GOT3 (cell line): ENCODE measurements at regions not wholly inside any gene's neighbourhood (a gene's known extent, or its start where the extent isn't known, plus 50 kb on each side); places are given as distances from the start of the nearest gene placed in this dataset.
"Not testable (repeated sequence)": the region's sequence is repeated elsewhere in the genome, so short reads cannot be mapped to it uniquely, and the experiment has no call there.

Source experiments
- DNase-seq: peaks from one replicate; lab custom pipeline; 2025; ENCODE audit warnings: mixed read lengths; lab: John Stamatoyannopoulos, UW

GRCh38 chr3:125645616-125646015 lies 50.3 kb upstream of the OSBPL11 start:
- DNase-seq = no peak

DNA sequence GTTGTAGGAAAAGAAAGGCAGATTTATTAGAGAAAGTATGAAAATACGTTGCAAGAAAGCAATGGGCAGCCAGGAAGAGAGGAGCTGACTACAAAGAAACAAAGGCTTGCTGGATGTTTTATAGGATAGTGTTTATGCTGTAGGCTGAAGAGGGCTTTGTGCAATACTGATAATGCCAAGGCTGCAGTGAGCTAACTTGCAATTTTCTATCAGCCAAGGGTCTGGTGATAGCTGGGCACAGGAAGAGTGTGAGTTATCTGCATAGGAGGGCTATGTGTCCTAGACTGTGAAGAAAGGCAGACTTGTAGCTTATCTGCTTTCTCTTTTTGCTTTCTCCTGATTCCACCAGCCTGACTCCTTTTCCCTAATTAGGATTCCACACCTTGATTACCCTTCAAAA lies 51.3 kb upstream of the OSBPL11 start:
- no peak for DNase-seq

DNA sequence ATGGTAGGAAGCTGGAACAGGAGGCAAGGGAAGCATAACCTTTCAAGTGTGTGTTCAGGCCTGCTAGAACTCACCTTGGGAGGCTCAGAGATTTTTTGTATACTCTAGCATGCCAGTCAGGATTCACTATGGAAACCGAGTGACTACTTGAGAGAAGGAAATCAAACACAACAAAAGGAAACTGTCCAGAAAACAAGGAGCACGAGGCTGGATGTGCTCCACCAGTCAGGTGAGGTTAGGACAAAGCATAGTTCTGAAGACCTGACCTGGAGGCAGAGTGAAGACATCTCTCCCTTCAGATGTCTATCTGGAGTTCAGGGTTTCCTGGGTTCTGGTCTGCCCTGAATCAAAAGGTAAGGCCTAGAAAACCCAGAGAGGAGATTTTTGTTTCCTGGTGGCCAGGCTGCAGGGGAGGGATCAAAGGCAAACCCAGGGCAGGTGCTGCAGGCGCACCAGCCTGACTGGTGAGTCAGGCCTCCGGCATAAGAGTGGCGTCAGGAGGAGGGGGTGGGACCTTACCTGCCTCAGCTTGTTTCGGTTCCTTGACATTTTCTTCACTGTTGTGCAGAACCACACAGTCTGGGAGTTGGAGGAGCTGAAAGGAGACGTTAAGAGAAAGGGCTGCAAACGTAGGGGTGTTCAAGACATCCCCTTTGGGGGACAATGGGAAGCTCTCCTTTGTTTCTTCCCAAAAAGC lies 52.2 kb upstream of the OSBPL11 start:
- no peak for DNase-seq

DNA sequence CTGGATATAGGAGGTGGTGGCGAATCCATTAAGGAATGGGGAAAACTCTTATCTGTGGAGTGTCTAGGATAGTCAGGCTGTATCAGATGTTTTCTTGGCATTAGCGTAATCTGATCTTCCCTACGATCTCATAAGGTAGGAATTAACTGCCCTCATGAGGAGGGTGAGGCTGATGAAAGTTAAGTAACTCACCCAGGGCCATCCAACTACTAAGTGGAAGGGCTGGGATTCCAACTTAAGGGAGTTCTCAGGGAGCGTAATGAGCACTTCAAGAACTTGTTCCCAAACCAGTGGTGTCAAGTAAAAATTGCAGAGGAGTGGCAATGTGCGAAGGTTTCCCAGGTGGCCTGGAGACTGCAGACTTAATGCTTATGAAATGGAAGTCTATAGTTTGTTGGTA lies 55.9 kb upstream of the OSBPL11 start:
- no peak for DNase-seq

- no peak for DNase-seq
Observed at GRCh38 chr3:125652349-125652748, 57.1 kb upstream of the OSBPL11 start.

- no peak for DNase-seq
Observed at GRCh38 chr3:125654526-125654925, 59.2 kb upstream of the OSBPL11 start.

DNA sequence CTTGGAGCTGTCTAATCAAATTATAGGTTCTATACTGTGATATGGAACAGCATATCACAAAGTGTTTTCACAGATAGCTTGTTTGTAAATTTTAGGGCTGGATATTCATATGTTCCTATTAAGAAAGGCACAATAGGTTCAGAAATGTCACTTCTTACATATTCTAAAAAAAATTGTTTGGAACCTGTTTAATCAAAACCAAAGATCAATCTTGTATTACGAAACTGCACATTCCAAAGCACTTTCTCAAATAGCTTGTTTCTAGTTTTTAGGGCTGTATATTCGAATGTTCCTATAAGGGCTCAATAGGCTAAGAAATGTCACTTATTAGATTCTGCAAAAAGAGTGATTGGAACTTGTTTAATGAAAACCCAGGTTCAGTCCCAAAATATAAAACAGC lies 67.4 kb upstream of the OSBPL11 start:
- no peak for DNase-seq

DNA sequence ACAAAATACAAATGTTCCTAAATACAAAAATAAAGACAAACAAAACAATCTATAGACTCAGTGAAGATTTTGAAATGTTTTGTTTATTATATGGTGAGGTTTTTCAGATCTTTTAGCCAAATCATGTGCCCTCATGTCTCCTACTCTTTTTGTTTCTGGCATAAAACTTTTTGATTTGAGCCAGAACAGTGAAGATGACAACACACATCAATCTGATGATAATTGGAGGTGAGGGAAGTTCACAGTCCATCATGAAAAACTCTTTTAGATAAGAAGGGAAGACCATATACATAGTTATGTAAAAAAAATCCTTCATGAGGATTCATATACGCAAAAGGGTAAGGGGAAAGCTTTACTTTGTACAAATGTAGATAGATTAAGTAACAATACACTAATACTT lies 75.1 kb upstream of the OSBPL11 start:
- no peak for DNase-seq

DNA sequence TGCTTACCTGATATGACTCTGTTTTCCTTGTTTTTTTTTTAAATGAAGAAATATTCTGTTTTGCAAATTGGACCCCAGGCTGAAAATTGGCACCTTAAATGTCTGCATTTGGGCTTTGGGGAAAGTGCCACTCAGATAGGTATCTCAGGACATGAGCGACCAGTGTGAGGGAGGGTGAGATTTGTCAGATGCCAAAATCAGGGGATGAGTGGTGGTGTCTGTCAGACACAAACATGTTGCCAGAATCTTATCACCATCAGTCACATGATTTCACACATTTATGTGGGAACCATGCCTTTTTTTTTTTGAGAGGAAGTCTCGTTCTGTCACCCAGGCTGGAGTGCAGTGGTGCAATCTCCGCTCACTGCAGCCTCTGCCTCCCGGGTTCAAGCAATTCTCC lies 75.6 kb upstream of the OSBPL11 start:
- no peak for DNase-seq

GRCh38 chr3:125671461-125672243 lies 76.4 kb upstream of the OSBPL11 start:
- DNase-seq = no peak

GRCh38 chr3:125675791-125676190 lies 80.5 kb upstream of the OSBPL11 start:
- DNase-seq = no peak

- no peak for DNase-seq
Observed at GRCh38 chr3:125679258-125679657, 84.0 kb upstream of the OSBPL11 start.

- no peak for DNase-seq
Observed at GRCh38 chr3:125681146-125681545, 85.8 kb upstream of the OSBPL11 start.

- DNase-seq = not testable (repeated sequence)
Observed at GRCh38 chr3:125681906-125682305, 86.6 kb upstream of the OSBPL11 start.

- DNase-seq = not testable (repeated sequence)
Observed at GRCh38 chr3:125682610-125683009, 87.3 kb upstream of the OSBPL11 start.

DNA sequence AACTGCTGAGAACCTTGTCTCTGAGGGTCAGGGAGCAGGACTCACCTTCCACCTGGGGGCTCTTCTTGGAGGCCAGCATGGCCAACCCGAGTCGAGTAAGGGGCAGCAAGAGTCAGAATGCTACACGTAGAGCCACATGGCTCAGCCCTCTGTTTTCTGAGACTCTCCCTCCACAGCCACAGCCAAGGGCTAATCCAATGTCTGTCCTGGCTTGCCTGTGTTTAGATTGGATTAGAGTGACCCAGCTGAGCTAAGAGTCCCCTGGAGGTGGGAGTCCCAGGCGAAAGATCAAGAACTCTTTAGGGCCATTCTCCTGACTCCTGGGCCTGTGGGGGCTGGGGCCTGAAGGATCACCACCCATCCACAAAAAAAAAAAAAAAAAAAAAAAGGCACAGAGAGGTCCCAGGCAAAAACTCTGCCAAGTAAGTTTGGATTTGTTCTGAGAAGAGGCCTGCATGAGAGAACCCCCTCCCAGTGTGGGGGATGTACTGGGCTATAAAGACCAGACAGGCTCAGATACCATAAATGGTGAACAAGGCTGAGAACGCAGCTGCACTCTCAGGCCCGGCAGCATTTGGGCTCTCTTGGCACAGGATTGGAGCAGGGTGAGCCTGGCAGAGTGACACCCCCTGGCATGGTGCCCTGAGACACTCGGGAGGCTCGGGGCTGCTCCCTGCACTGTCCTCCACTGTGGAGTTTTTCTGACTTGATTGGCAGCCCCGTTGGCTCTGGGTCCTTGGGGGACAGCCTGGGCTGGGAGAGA lies 88.0 kb upstream of the OSBPL11 start:
- DNase-seq = no peak

DNA sequence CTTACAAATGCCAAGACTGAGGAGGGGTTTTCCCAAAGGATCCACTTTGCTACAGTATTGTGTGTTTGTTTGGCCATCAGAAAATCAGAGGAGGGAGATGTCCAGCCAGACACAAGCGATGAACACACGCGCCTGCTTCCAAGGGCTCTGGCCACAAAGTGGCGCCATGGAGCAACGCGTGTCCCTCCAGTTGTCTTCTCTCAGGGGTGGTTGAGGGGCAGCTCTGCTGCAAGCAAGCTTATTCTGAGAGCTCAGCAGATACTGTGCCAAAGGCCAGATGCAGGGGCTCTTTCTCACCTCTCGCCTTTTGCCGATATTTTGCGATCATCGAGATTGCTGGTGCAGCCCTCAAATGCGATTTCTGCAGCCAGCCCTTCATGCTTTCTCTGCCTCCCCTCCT lies 88.9 kb upstream of the OSBPL11 start:
- DNase-seq = no peak

- DNase-seq = not testable (repeated sequence)
Observed at GRCh38 chr3:125685741-125686140, 90.4 kb upstream of the OSBPL11 start.

DNA sequence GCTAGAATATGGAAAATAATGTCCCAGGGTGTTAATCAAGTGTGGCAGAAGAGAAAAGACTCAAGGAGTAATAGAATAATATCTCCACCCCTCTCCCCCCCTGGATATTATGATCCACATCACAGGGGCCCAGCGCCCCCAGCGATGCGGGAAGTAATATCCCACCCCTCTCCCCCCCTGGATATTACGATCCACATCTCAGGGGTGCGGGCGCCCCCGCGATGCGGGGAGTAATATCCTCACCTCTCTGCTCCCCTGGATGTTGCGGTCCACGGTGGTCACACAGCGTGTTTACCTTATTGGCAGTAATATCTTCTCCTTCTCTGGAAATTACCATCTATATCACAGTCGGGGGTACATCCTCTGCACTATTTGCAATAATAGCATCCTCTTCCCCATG lies 97.1 kb upstream of the OSBPL11 start:
- DNase-seq = no peak

GRCh38 chr3:125693887-125694286 lies 98.6 kb upstream of the OSBPL11 start:
- DNase-seq = no peak

DNA sequence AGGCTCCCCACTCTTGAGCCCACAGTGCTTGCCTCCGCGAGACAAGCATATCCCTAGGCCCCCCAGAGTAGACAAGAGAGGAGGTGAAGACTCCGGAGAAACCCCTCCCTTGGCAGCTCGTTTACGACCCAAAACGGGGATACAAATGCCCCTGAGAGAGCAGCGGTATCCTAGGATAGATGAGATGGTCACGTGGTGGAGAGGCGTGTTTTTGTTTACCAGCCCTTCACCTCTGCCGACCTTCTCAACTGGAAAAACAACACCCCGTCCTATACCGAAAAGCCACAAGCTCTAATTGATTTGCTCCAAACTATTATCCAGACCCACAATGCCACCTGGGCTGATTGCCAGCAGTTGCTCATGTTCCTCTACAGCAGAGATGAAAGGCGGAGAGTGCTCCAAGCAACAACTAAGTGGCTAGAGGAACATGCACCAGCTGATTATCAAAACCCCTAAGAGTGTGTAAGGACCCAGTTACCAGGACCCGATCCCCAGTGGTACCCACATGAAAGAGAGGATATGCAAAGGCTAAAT lies 99.5 kb upstream of the OSBPL11 start:
- no peak for DNase-seq

GRCh38 chr3:125695688-125696087 lies 100.4 kb upstream of the OSBPL11 start:
- no peak for DNase-seq

GRCh38 chr3:125697126-125697525 lies 101.8 kb upstream of the OSBPL11 start:
- not testable (repeated sequence) for DNase-seq
